ENCODE measurements at regions not wholly inside any gene's neighbourhood (a gene's known extent, or its start where the extent isn't known, plus 50 kb on each side); places are given as distances from the start of the nearest gene placed in this dataset.

DNA sequence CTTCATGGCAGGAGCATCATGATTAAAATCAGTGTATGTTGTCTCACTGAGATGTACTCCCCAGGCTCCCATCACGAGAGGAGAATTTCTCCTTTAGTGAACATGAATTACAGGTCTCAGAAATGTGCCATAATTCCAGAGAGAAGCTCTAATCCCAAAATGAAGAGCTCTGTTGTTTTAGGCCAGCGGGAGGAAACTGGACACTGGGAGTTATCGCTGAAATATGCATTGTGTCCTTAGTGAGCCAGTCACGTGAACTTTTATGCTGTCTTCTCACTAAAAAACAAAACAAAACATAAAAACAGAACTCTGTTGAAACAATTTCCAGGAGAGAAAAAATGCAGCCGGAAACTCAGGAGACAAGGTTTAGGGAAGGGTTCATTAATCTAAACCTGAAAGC, 315.7 kb upstream of the NT5E start:
- TF ChIP-seq MIER1 (IDR thresholded peaks at IDR 0.05; ENCODE audit: low read depth): no peak
- TF ChIP-seq SMARCA4 (IDR thresholded peaks at IDR 0.05): no peak
- TF ChIP-seq POLR2AphosphoS2 (IDR thresholded peaks at IDR 0.05; ENCODE audit: low read length): no peak
- no peak for TF ChIP-seq CREM (IDR thresholded peaks at IDR 0.05; ENCODE audit: low read depth)
- TF ChIP-seq EGR1 (conservative IDR thresholded peaks at IDR 0.05): no peak
- TF ChIP-seq NR3C1 (CRISPR knock-in tag; IDR thresholded peaks at IDR 0.05): no peak
- TF ChIP-seq PML (IDR thresholded peaks at IDR 0.05; ENCODE audit: low read length): no peak
- no peak for TF ChIP-seq CTBP1 (IDR thresholded peaks at IDR 0.05; ENCODE audit: borderline replicate concordance)
- TF ChIP-seq SMC3 (conservative IDR thresholded peaks at IDR 0.05; ENCODE audit: insufficient read depth, low read depth, low read length): no peak
- no peak for TF ChIP-seq NFXL1 (CRISPR knock-in tag; IDR thresholded peaks at IDR 0.05)
- no peak for TF ChIP-seq POLR2A (conservative IDR thresholded peaks at IDR 0.05)
- no peak for TF ChIP-seq E2F3 (CRISPR knock-in tag; IDR thresholded peaks at IDR 0.05)
- TF ChIP-seq BRF1 (IDR thresholded peaks at IDR 0.05; ENCODE audit: borderline replicate concordance, extremely low read depth, insufficient read length): no peak
- no peak for TF ChIP-seq ZSCAN32 (CRISPR knock-in tag; IDR thresholded peaks at IDR 0.05)

Data from K562 (cell line).